GM10248 (cell line): ENCODE measurements at regions not wholly inside any gene's neighbourhood (a gene's known extent, or its start where the extent isn't known, plus 50 kb on each side); places are given as distances from the start of the nearest gene placed in this dataset.

Source experiments
- CTCF ChIA-PET: fragments of 300-600 bp; sonication (Branson Sonifier 250); formaldehyde crosslinking; extraction: SDS; loops from one replicate; lab custom pipeline; 2021; ENCODE audit warnings: antibody characterized with exemption; lab: Yijun Ruan, JAX
- POLR2A ChIA-PET: fragments of 350-650 bp; sonication (Branson Sonifier 250); formaldehyde crosslinking; extraction: SDS; loops from one replicate; lab custom pipeline; 2020; ENCODE audit warnings: antibody characterized with exemption; lab: Yijun Ruan, JAX
- DNase-seq: peaks from one replicate; pipeline ENCODE4 v3.0.0; 2012; ENCODE audit errors: extremely low spot score
- CTCF ChIP-seq: IDR thresholded peaks from 2 replicates; pipeline ENCODE4 v1.5.1; 2012; ENCODE audit warnings: mild to moderate bottlenecking, low read depth; ENCODE audit errors: extremely low read depth, missing control alignments, control extremely low read depth

GRCh38 chr4:26176598-26177149 is 144.1 kb upstream of the RBPJ start:
- ChIA-PET CTCF (interaction anchor here (1.0 to 2.5 kb wide), 10 partner anchors 9 to 189 kb away, joined by 3 to 7 read pairs (median 4); no protein-coding TSS in a partner anchor), POLR2A (interaction anchor here (1.2 kb wide), 1 partner anchor 112 kb away, joined by 4 read pairs; no protein-coding TSS in a partner anchor)
- no peak for DNase-seq
- no peak for TF ChIP-seq CTCF

DNA sequence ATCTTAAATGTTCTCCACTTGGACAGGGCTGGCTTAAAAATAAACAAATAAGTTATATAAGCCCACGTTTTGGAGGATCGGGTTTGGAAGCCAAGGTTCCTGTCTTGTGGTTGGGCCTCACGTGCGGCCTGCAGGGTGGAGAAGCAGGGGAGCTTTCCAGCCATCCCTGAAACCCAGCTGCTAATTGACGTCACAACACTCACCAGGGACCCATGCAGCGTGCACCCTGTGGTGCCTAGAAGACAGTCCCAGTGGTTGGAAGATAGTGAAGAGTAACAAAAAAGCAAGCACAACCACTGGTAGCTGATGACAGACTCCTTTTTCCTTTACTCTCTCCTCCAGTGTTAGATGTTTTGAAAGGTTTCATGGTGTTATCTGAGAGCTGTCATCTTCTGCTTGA is 142.0 kb upstream of the RBPJ start:
- CTCF ChIA-PET: interaction anchor here (0.7 to 2.3 kb wide), 9 partner anchors 12 to 151 kb away, joined by 3 to 8 read pairs (median 5); no protein-coding TSS in a partner anchor
- no peak for TF ChIP-seq CTCF
- DNase-seq: no peak

GRCh38 chr4:26179316-26179760 is 141.5 kb upstream of the RBPJ start:
- peak; percentile 24 for TF ChIP-seq CTCF
- peak; percentile 37 for DNase-seq
- ChIA-PET POLR2A (interaction anchor here (1.0 kb wide), 1 partner anchor 18 kb away, joined by 3 read pairs; no protein-coding TSS in a partner anchor), CTCF (interaction anchor here (0.7 to 2.3 kb wide), 8 partner anchors 12 to 151 kb away, joined by 3 to 8 read pairs (median 6); no protein-coding TSS in a partner anchor)

More for the DNA sequence above, 142.0 kb upstream of the RBPJ start:
- POLR2A ChIA-PET: interaction anchor here (1.0 kb wide), 1 partner anchor 18 kb away, joined by 3 read pairs; no protein-coding TSS in a partner anchor

DNA sequence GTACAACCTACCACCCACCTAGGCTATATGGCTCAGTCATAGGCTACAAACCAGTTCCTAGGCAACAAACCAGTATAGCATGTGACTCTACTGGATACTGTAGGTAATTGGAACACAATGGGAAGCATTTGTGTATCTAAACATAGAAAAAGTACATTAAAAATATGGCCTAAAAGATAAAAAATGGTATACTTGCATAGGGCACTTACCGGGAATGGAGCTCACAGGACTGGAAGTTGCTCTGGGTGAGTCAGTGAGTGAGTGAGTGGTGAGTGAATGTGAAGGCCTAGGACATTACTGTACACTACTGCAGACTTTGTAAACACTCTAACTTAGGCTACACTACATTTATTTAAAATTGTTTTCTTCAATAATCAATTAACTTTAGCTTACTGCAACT is 139.2 kb upstream of the RBPJ start:
- CTCF ChIA-PET: interaction anchor here (0.8 to 1.9 kb wide), 6 partner anchors 10 to 106 kb away, joined by 3 to 9 read pairs (median 4); no protein-coding TSS in a partner anchor
- TF ChIP-seq CTCF: no peak
- no peak for DNase-seq
- POLR2A ChIA-PET: no interaction called here

DNA sequence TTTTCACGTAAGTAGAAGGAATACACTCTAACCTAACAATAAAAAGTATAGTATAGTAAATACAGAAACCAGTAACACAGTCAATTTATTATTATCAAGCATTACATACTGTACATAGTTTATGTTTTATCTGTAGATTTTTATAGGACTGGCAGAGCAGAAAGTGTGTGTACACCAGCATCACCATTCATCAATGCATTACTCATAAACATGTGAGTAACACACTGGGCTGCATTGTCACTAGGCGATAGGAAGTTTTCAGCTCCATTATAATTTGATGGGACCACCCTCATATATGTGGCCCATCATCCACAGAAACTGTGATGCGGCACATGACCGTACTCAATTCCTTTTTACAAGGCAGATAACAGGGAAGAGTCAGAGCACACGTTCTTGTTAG is 137.8 kb upstream of the RBPJ start:
- TF ChIP-seq CTCF: no peak
- ChIA-PET POLR2A (no interaction called here), CTCF (interaction anchor here (0.8 to 1.9 kb wide), 6 partner anchors 10 to 113 kb away, joined by 3 to 9 read pairs (median 4); no protein-coding TSS in a partner anchor)
- no peak for DNase-seq

DNA sequence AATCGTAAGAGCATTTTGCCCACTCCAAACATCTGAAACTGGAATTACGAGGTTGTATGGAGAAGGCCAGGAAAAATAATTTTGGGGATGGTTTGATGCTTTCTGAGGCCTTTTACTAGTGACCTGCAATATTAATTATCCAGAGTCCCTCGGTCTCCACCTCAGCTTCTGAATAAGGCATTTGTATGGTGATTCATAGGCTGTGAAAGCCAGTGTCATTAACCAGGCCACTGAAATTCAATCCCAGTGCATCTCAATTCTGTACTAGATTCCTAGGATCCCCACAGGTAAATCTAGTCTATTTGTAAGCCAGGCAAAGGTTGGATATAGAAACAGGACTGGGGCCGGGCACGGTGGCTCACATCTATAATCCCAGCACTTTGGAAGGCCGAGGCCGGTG is 135.4 kb upstream of the RBPJ start:
- DNase-seq: no peak
- ChIA-PET CTCF (interaction anchor here (1.1 to 1.2 kb wide), 2 partner anchors 9 kb away, joined by 3 read pairs; no protein-coding TSS in a partner anchor), POLR2A (interaction anchor here (0.6 kb wide), 1 partner anchor 158 kb away, joined by 3 read pairs; no protein-coding TSS in a partner anchor)
- TF ChIP-seq CTCF: no peak
